Activated effector memory CD4-positive, alpha-beta T cell treated with anti-CD3 and anti-CD28 coated beads, Interleukin-2, amount 50 U/mL, for 16 hours (primary cell): ENCODE measurements at regions not wholly inside any gene's neighbourhood (a gene's known extent, or its start where the extent isn't known, plus 50 kb on each side); places are given as distances from the start of the nearest gene placed in this dataset.
"Not testable (repeated sequence)": the region's sequence is repeated elsewhere in the genome, so short reads cannot be mapped to it uniquely, and the experiment has no call there.

Experiments used
- DNase-seq: peaks from one replicate; pipeline ENCODE4 v3.0.0-alpha.2; 2020

- DNase-seq, result no peak
Observed at GRCh38 chr14:71165121-71166031, 258.1 kb downstream of the PCNX1 start.

- no peak for DNase-seq
Observed at GRCh38 chr14:71166180-71166837, 259.1 kb downstream of the PCNX1 start.

- not testable (repeated sequence) for DNase-seq
Observed at GRCh38 chr14:71167325-71167950, 260.2 kb downstream of the PCNX1 start.

- not testable (repeated sequence) for DNase-seq
Observed at GRCh38 chr14:71168161-71168560, 260.9 kb downstream of the PCNX1 start.

- DNase-seq, result no peak
Observed at GRCh38 chr14:71168564-71169427, 261.5 kb downstream of the PCNX1 start.

- DNase-seq, result no peak
Observed at GRCh38 chr14:71169861-71170260, 262.6 kb downstream of the PCNX1 start.

- no peak for DNase-seq
Observed at GRCh38 chr14:71175491-71175890, 268.2 kb downstream of the PCNX1 start.

GRCh38 chr14:71179066-71179465 lies 271.8 kb downstream of the PCNX1 start:
- no peak for DNase-seq

- DNase-seq, result no peak
Observed at GRCh38 chr14:71180397-71180796, 273.1 kb downstream of the PCNX1 start.

- DNase-seq, result no peak
Observed at GRCh38 chr14:71181215-71182003, 274.1 kb downstream of the PCNX1 start.

- no peak for DNase-seq
Observed at GRCh38 chr14:71183876-71184689, 276.8 kb downstream of the PCNX1 start.

- DNase-seq, result no peak
Observed at GRCh38 chr14:71185637-71186036, 278.4 kb downstream of the PCNX1 start.

- DNase-seq, result no peak
Observed at GRCh38 chr14:71187633-71188356, 280.5 kb downstream of the PCNX1 start.

GRCh38 chr14:71190770-71191374 lies 283.6 kb downstream of the PCNX1 start:
- no peak for DNase-seq

GRCh38 chr14:71193663-71194062 lies 286.4 kb downstream of the PCNX1 start:
- DNase-seq, result no peak

GRCh38 chr14:71194251-71194650 lies 287.0 kb downstream of the PCNX1 start:
- DNase-seq, result no peak

- DNase-seq, result no peak
Observed at GRCh38 chr14:71196921-71197320, 289.7 kb downstream of the PCNX1 start.

GRCh38 chr14:71198687-71199086 lies 291.4 kb downstream of the PCNX1 start:
- DNase-seq, result no peak

GRCh38 chr14:71201840-71202239 lies 294.6 kb downstream of the PCNX1 start:
- no peak for DNase-seq

- DNase-seq, result no peak
Observed at GRCh38 chr14:71202881-71203280, 295.6 kb downstream of the PCNX1 start.
